ENCODE measurements at regions not wholly inside any gene's neighbourhood (a gene's known extent, or its start where the extent isn't known, plus 50 kb on each side); places are given as distances from the start of the nearest gene placed in this dataset.
"Not testable (repeated sequence)": the region's sequence is repeated elsewhere in the genome, so short reads cannot be mapped to it uniquely, and the experiment has no call there.

DNA sequence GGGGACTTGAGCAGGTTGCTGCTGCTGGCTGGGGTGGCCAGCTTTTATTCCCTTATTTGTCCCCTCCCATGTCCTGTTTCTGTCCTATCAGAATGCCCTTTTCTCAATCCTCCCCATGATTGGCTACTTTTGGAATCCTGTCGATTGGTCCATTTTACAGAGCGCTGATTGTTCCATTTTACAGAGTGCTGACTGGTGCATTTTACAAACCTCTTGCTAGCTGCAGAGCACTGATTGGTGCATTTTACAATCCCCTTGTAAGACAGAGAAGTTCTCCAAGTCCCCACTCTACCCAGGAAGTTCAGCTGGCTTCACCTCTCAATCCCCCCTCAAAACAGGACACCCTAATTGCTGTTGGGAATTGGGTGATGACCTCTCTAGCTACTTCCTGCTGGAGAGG lies 608.0 kb downstream of the C12orf50 start:
- H3K36me3 ChIP-seq; H3K27ac ChIP-seq; H3K27me3 ChIP-seq (replicated peaks); H3K4me3 ChIP-seq; H3K9me3 ChIP-seq (replicated peaks); H3K4me1 ChIP-seq (replicated peaks); DNase-seq (ENCODE audit: low read depth in 1 of 2, low spot score in 2 of 2): not testable (repeated sequence)

DNA sequence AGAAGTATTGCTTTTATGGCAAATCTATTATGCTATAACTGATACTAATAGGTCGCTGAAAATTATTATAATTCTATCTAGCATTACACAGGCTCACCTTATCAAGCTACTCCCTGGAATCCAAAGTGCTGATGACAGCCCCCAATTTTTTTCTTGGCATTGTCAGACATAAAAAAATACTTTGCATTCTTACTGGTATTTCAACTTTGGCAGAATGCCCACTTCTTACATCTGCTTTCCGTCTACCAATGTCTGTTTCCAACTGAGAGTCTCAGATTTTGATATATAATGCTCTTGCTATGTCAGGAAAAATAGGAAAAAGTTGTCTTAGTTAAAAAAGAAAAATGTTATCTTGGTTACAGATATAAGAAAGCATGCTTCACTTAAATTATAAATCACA lies 615.4 kb downstream of the C12orf50 start:
- Histone ChIP-seq H3K36me3 (no peaks in the 10 kb centered on the region), H3K4me1 (replicated peaks) (no peaks in the 10 kb centered on the region), H3K27me3 (replicated peaks) (no peaks in the 10 kb centered on the region), H3K4me3 (no peak overlapping the region), H3K9me3 (replicated peaks) (no peaks in the 10 kb centered on the region), H3K27ac (no peak overlapping the region)
- DNase-seq (ENCODE audit: low read depth in 1 of 2, low spot score in 2 of 2) = no peak

DNA sequence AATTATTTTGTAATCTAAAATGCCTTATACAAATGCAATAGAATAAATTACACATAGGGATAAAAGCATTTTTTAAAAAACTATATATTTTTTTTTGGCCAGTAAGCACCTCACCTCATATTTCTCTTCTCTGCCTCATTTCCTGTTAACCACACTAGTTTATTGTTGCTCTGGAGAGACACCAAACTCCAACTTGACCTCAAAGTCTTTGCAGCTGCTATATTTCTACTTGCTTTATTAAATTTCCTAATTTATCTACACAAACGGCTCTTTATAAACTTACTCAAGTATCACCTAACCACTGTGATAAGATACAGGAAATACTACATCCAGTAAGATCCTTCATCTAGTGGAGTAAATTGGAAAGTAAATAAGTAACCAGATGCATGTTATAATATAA lies 622.3 kb downstream of the C12orf50 start:
- DNase-seq (ENCODE audit: low read depth in 1 of 2, low spot score in 2 of 2) = no peak
- no peaks in the 10 kb centered on the region for H3K4me1 ChIP-seq (replicated peaks)
- no peaks in the 10 kb centered on the region for H3K36me3 ChIP-seq
- H3K27me3 ChIP-seq (replicated peaks) = no peaks in the 10 kb centered on the region
- H3K27ac ChIP-seq = no peak overlapping the region
- H3K4me3 ChIP-seq = no peak overlapping the region
- no peaks in the 10 kb centered on the region for H3K9me3 ChIP-seq (replicated peaks)

DNA sequence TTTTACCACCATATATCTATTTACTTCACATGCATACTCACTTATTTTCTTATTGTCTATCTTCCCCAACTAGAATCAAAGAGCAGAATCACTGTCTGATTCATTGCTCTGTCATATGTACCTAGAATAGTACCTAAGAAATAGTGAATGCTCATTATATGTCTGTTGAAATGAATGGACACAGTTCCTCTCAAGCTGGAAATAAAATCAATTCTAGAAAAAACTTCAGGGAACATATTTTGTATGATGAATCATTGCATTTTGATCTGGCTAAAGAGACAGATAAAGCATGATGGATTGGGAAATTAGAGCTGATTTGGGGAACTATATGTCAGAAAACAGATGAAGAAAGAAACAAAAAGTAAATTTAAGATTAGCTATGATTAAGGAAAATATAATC lies 623.3 kb downstream of the C12orf50 start:
- Histone ChIP-seq H3K9me3 (replicated peaks) (no peaks in the 10 kb centered on the region), H3K36me3 (no peaks in the 10 kb centered on the region), H3K27ac (no peak overlapping the region), H3K4me1 (replicated peaks) (no peaks in the 10 kb centered on the region), H3K4me3 (no peak overlapping the region), H3K27me3 (replicated peaks) (no peaks in the 10 kb centered on the region)
- DNase-seq (ENCODE audit: low read depth in 1 of 2, low spot score in 2 of 2) = no peak

DNA sequence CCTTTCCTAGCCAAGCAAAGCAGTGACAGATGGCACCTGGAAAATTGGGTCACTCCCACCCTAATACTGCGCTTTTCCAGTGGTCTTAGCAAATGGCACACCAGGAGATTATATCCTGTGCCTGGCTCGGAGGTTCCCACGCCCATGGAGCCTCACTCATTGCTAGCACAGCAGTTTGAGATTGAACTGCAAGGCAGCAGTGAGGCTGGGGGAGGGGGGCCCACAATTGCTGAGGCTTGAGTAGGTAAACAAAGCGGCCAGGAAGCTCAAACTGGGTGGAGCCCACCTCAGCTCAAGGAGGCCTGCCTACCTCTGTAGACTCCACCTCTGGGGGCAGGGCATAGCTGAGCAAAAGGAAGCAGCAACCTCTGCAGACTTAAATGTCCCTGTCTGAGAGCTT lies 635.0 kb downstream of the C12orf50 start:
- not testable (repeated sequence) for DNase-seq (ENCODE audit: low read depth in 1 of 2, low spot score in 2 of 2); H3K36me3 ChIP-seq; H3K27ac ChIP-seq; H3K4me1 ChIP-seq (replicated peaks); H3K4me3 ChIP-seq; H3K27me3 ChIP-seq (replicated peaks); H3K9me3 ChIP-seq (replicated peaks)

DNA sequence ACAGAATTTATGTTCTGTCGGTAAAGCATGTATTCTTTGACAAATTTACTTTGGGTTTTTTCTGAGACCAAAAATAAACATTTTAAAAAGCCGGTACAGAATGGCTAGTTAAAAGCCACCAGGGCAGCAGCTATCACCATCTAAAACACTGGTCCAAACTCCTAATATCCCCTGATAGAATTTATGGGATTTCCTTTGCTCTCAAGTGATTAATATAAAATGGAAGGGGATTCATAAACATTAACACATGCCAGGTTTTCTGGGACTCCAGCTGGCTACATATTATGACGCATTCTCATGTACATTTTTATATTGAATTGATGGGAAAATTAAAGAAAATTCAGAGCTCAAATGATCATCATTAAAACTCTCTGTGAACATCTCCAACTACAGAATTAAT lies 640.8 kb downstream of the C12orf50 start:
- H3K4me1 ChIP-seq (replicated peaks) = no peaks in the 10 kb centered on the region
- no peak overlapping the region for H3K4me3 ChIP-seq
- no peaks in the 10 kb centered on the region for H3K27me3 ChIP-seq (replicated peaks)
- DNase-seq (ENCODE audit: low read depth in 1 of 2, low spot score in 2 of 2) = no peak
- H3K36me3 ChIP-seq = no peaks in the 10 kb centered on the region
- no peaks in the 10 kb centered on the region for H3K9me3 ChIP-seq (replicated peaks)
- no peak overlapping the region for H3K27ac ChIP-seq

DNA sequence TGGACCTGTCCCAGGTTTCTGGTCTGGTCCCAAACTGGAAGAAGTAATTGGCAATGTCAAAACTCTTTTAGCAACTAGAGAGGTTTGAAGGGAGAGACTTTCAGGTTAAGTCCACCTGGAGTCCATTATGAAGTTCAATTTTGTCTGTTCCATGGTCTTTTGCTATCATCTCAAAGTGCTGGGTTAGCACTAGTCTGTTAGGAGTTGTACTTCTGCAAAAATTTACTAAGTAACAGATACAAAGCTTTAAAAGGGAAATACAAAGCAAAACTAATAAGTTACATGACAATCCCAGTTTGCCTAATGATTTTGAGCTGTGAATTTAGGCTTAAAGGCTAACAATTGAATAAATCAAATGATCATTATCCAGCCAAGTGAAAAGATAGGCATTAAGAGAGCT lies 643.9 kb downstream of the C12orf50 start:
- no peaks in the 10 kb centered on the region for H3K9me3 ChIP-seq (replicated peaks)
- no peaks in the 10 kb centered on the region for H3K27me3 ChIP-seq (replicated peaks)
- H3K27ac ChIP-seq = no peak overlapping the region
- H3K4me1 ChIP-seq (replicated peaks) = no peaks in the 10 kb centered on the region
- no peaks in the 10 kb centered on the region for H3K36me3 ChIP-seq
- DNase-seq (ENCODE audit: low read depth in 1 of 2, low spot score in 2 of 2) = no peak
- H3K4me3 ChIP-seq = no peak overlapping the region

DNA sequence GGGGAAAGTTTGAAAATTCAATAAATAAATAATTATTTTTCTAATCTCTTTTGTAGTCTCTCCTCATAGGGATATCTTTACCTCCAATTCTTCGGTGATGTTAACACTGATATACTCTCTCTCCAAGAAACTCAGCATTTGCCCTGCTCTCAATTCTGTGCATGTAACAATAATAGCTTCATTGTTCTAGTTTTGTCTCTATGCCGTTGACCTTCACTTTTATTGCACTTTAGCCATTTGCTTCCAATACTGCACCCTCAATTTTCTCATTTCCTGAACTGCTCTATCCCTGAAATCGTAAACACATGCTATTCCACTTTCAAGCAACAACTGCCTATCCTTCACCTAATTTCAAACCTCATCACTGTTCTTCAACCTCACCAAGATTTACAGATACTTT lies 645.0 kb downstream of the C12orf50 start:
- no peak overlapping the region for H3K4me3 ChIP-seq
- no peak for DNase-seq (ENCODE audit: low read depth in 1 of 2, low spot score in 2 of 2)
- H3K27me3 ChIP-seq (replicated peaks) = no peaks in the 10 kb centered on the region
- no peaks in the 10 kb centered on the region for H3K9me3 ChIP-seq (replicated peaks)
- no peak overlapping the region for H3K27ac ChIP-seq
- H3K36me3 ChIP-seq = no peaks in the 10 kb centered on the region
- H3K4me1 ChIP-seq (replicated peaks) = no peaks in the 10 kb centered on the region

DNA sequence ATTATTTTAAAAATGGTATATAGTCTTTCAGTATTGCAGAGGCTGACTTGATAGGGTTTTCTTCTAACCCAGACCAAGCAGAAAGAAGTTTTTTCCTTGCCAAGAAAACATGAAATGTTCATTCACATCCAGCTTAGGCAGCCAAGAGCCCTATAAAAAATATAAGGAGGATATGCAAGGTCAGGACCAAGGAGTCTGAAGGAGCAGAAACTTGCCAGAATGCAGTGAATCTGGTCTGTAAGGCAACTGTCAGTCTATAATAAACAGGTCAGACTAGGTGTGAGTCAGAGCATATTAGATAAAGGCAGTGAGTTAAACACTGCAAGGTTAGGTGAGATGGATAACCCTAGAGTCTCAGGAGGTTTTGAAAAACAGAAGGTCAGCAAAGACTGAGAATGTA lies 645.5 kb downstream of the C12orf50 start:
- Histone ChIP-seq H3K9me3 (replicated peaks) (no peaks in the 10 kb centered on the region), H3K4me3 (no peak overlapping the region), H3K4me1 (replicated peaks) (no peaks in the 10 kb centered on the region), H3K36me3 (no peaks in the 10 kb centered on the region), H3K27me3 (replicated peaks) (no peaks in the 10 kb centered on the region), H3K27ac (no peak overlapping the region)
- no peak for DNase-seq (ENCODE audit: low read depth in 1 of 2, low spot score in 2 of 2)

DNA sequence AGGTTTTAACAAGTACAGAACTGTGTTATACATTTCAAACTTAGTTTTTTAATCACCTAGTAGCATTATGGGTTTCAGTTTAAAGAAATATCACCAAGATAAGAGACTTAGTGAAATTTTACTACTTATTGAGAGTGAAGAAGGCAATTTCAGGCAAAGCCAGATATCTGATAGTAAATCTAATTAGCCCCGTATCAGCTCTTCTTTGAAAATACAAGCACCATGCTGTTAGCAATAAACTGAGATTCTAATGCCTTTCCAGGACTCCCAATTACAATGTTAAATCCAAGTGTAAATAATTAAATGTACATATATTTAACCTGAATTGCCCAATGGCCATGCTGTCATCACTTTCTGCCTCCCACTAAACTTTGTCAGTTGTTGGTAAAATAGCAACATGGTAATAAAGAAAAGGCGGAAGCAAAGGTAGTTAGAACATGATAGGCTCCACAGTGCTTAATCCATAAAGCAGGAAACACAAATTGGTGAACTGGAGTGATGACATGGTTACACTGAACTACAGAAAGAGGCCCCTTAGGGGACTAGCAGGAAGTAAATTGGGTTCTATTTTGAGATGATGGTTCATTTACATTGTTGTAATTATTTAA lies 646.1 kb downstream of the C12orf50 start:
- no peak overlapping the region for H3K27ac ChIP-seq
- H3K36me3 ChIP-seq = no peaks in the 10 kb centered on the region
- H3K4me1 ChIP-seq (replicated peaks) = no peaks in the 10 kb centered on the region
- no peaks in the 10 kb centered on the region for H3K9me3 ChIP-seq (replicated peaks)
- no peak overlapping the region for H3K4me3 ChIP-seq
- no peaks in the 10 kb centered on the region for H3K27me3 ChIP-seq (replicated peaks)
- DNase-seq (ENCODE audit: low read depth in 1 of 2, low spot score in 2 of 2) = no peak

DNA sequence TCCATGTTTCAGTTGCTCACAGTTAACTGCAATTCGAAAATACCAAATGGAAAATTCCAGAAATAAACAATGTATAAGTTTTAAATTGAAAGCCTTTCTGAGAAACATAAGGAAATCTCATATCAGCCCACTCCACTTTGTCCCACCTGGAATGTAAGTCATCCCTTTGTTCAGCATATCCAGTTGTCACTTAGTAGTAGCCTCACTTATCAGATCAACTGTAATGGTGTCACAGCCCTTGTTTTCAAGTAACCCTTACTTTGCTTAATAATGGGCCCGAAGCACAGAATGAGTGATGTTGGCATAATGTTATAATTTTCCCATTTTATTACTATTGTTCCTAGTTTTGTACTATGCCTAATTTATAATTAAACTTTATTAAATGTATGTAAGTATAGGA lies 646.8 kb downstream of the C12orf50 start:
- Histone ChIP-seq H3K9me3 (replicated peaks) (no peaks in the 10 kb centered on the region), H3K27me3 (replicated peaks) (no peaks in the 10 kb centered on the region), H3K4me3 (no peak overlapping the region), H3K4me1 (replicated peaks) (no peaks in the 10 kb centered on the region), H3K36me3 (no peaks in the 10 kb centered on the region), H3K27ac (no peak overlapping the region)
- no peak for DNase-seq (ENCODE audit: low read depth in 1 of 2, low spot score in 2 of 2)

DNA sequence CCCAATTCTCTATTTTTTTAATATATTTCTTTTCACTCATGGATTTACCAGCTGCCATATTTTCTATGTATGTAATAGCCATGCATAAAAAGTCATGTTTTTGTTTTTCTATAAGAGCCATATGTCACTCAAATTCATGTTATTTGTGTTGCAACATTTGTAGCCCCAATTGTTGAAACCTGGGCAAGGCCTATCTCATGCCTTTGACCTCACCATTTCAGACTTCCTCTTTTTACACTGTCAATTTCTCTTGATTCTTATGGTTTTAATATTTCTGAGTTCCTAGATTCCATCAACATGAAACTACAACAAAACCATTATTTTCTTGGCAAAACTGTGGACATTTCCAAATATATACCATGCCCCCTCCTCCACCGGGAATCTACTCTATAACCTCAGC lies 647.5 kb downstream of the C12orf50 start:
- no peak for DNase-seq (ENCODE audit: low read depth in 1 of 2, low spot score in 2 of 2)
- H3K9me3 ChIP-seq (replicated peaks) = no peaks in the 10 kb centered on the region
- H3K4me3 ChIP-seq = no peak overlapping the region
- no peaks in the 10 kb centered on the region for H3K36me3 ChIP-seq
- no peaks in the 10 kb centered on the region for H3K4me1 ChIP-seq (replicated peaks)
- no peak overlapping the region for H3K27ac ChIP-seq
- H3K27me3 ChIP-seq (replicated peaks) = no peaks in the 10 kb centered on the region

DNA sequence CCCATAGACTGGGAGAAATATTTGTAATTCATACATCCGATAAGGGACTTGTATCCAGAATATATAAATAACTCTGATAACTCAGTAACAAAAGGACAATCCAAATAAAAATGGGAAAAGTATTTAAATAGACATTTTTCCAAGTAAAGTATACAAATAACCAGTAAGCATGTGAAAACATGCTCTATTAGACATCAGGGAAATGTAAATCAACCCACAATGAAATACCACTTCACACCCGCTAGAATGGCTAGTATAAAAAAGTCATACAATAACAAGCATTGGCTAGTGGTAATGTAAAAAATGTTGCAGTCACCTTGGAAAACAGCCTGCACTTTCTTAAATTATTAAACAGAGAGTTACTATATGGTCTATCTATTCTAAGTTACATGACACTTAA lies 650.7 kb downstream of the C12orf50 start:
- no peak for DNase-seq (ENCODE audit: low read depth in 1 of 2, low spot score in 2 of 2)

DNA sequence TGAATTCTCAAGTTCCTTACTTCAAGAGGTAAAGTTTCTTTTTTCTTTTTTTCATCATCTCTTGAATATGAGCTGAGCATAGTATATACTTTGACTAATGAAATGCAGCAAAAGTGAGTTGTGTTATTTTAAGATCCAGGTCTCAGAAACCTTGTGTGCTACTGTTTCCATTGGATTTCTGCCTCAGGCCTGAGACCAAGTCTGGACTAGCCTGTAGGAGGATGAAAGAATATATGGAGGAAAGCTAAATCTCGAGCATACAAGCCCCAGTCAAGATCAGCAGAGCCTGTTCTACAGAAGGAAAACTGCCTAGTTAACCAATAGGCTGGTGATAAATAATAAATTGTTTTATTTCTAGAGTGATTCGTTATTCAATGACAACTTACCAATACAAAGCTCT lies 652.5 kb downstream of the C12orf50 start:
- no peak for DNase-seq (ENCODE audit: low read depth in 1 of 2, low spot score in 2 of 2)
- H3K27me3 ChIP-seq (replicated peaks) = no peaks in the 10 kb centered on the region
- H3K4me3 ChIP-seq = no peak overlapping the region
- H3K4me1 ChIP-seq (replicated peaks) = no peaks in the 10 kb centered on the region
- H3K27ac ChIP-seq = no peak overlapping the region
- no peaks in the 10 kb centered on the region for H3K36me3 ChIP-seq
- H3K9me3 ChIP-seq (replicated peaks) = no peaks in the 10 kb centered on the region

More for the DNA sequence above, 650.7 kb downstream of the C12orf50 start:
- Histone ChIP-seq H3K27me3 (replicated peaks) (no peaks in the 10 kb centered on the region), H3K9me3 (replicated peaks) (no peaks in the 10 kb centered on the region), H3K27ac (no peak overlapping the region), H3K36me3 (no peaks in the 10 kb centered on the region), H3K4me1 (replicated peaks) (no peaks in the 10 kb centered on the region), H3K4me3 (no peak overlapping the region)

DNA sequence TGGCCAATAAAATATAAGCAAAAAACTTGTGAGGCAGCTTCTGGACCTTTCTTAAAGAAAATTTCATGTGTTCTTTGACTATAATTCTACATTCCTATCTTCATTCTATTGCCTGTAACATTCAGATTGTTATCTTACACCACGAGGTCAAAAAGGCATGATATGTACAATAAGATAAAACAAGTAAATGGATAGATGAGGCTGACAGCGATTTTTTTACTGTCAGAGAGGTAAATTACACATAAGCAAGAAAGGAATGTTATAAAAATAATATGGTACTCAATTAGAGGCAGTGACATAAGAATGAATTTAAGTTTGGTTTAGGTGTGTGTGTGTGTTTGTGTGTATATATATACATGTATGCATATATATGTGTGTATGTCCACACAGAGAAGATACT lies 660.0 kb downstream of the C12orf50 start:
- Histone ChIP-seq H3K9me3 (replicated peaks) (no peaks in the 10 kb centered on the region), H3K36me3 (no peaks in the 10 kb centered on the region), H3K4me1 (replicated peaks) (no peaks in the 10 kb centered on the region), H3K4me3 (no peak overlapping the region), H3K27me3 (replicated peaks) (no peaks in the 10 kb centered on the region), H3K27ac (no peak overlapping the region)
- DNase-seq (ENCODE audit: low read depth in 1 of 2, low spot score in 2 of 2) = no peak

Data from SJSA1 (cell line).